ENCODE measurements at regions not wholly inside any gene's neighbourhood (a gene's known extent, or its start where the extent isn't known, plus 50 kb on each side); places are given as distances from the start of the nearest gene placed in this dataset.

GRCh38 chr12:91959220-91959619 is 186.4 kb downstream of the BTG1 start:
- TF ChIP-seq CTCF (conservative IDR thresholded peaks at IDR 0.05) (no peak), ZFX (IDR thresholded peaks at IDR 0.05) (no peak)
